ENCODE measurements at regions not wholly inside any gene's neighbourhood (a gene's known extent, or its start where the extent isn't known, plus 50 kb on each side); places are given as distances from the start of the nearest gene placed in this dataset.

- TF ChIP-seq, protein P1, sequence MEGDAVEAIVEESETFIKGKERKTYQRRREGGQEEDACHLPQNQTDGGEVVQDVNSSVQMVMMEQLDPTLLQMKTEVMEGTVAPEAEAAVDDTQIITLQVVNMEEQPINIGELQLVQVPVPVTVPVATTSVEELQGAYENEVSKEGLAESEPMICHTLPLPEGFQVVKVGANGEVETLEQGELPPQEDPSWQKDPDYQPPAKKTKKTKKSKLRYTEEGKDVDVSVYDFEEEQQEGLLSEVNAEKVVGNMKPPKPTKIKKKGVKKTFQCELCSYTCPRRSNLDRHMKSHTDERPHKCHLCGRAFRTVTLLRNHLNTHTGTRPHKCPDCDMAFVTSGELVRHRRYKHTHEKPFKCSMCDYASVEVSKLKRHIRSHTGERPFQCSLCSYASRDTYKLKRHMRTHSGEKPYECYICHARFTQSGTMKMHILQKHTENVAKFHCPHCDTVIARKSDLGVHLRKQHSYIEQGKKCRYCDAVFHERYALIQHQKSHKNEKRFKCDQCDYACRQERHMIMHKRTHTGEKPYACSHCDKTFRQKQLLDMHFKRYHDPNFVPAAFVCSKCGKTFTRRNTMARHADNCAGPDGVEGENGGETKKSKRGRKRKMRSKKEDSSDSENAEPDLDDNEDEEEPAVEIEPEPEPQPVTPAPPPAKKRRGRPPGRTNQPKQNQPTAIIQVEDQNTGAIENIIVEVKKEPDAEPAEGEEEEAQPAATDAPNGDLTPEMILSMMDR (IDR thresholded peaks at IDR 0.05; ENCODE audit: unreplicated experiment) = no peak
These were observed 1011.6 kb downstream of the KCNJ18 start for GRCh38 chr17:22703786-22704441.

GRCh38 chr17:22704674-22705073 is 1012.4 kb downstream of the KCNJ18 start:
- BruUV-seq (replicated peaks) = no TSS peak
- Mint-ChIP-seq H3K27ac (ENCODE audit: unreplicated experiment) (no peak overlapping the region), H3K4me1 (ENCODE audit: low read depth, unreplicated experiment) (no peaks in the 10 kb centered on the region), H3K9me3 (ENCODE audit: low read depth, unreplicated experiment) (peaks cover 10% of the 10 kb centered on the region), H3K4me3 (ENCODE audit: low read depth, unreplicated experiment) (no peak overlapping the region), H3K27me3 (ENCODE audit: unreplicated experiment) (no peaks in the 10 kb centered on the region), H3K36me3 (ENCODE audit: insufficient read depth, unreplicated experiment) (no peaks in the 10 kb centered on the region)
- CTCF ChIA-PET = no interaction called here
- intact Hi-C loops (cut with micrococcal nuclease; ENCODE audit: unreplicated experiment) = no loop called here
- TF ChIP-seq, protein P1 (IDR thresholded peaks at IDR 0.05; ENCODE audit: unreplicated experiment) = no peak
- DNase-seq = no peak

More at GRCh38 chr17:22703786-22704441, 1011.6 kb downstream of the KCNJ18 start:
- CTCF ChIA-PET = no interaction called here
- no peaks in the 10 kb centered on the region for H3K36me3 Mint-ChIP-seq (ENCODE audit: insufficient read depth, unreplicated experiment)
- H3K9me3 Mint-ChIP-seq (ENCODE audit: low read depth, unreplicated experiment) = peaks cover 9% of the 10 kb centered on the region
- intact Hi-C loops (cut with micrococcal nuclease; ENCODE audit: unreplicated experiment) = no loop called here
- no peak for DNase-seq
- no TSS peak for BruUV-seq (replicated peaks)
- no peaks in the 10 kb centered on the region for H3K27me3 Mint-ChIP-seq (ENCODE audit: unreplicated experiment)
- no peaks in the 10 kb centered on the region for H3K4me1 Mint-ChIP-seq (ENCODE audit: low read depth, unreplicated experiment)
- no peak overlapping the region for H3K4me3 Mint-ChIP-seq (ENCODE audit: low read depth, unreplicated experiment)
- H3K27ac Mint-ChIP-seq (ENCODE audit: unreplicated experiment) = no peak overlapping the region

DNA sequence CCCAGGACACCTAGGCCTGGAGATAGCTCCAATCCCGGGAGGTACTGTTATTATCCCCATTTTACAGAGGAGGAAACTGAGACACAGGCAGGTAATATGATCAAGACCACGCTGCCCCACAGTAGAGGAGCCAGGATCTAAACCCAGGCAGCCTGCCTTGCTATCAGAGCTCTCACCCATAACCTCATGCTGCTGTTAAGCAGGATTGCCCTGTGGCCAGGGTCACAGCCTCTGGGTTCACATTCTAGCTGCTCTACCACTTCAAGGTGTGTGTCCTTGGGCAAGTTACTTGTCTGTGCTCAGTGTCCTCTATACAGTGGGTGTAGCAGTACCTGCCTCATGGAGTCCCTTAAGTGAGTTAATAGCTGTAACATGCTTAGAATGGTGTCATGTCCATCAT is 1015.3 kb downstream of the KCNJ18 start:
- TF ChIP-seq, protein P1 (IDR thresholded peaks at IDR 0.05; ENCODE audit: unreplicated experiment) = no peak
- no peak overlapping the region for H3K27ac Mint-ChIP-seq (ENCODE audit: unreplicated experiment)
- intact Hi-C loops (cut with micrococcal nuclease; ENCODE audit: unreplicated experiment) = no loop called here
- H3K4me3 Mint-ChIP-seq (ENCODE audit: low read depth, unreplicated experiment) = no peak overlapping the region
- DNase-seq = no peak
- no peaks in the 10 kb centered on the region for H3K4me1 Mint-ChIP-seq (ENCODE audit: low read depth, unreplicated experiment)
- no peaks in the 10 kb centered on the region for H3K27me3 Mint-ChIP-seq (ENCODE audit: unreplicated experiment)
- H3K9me3 Mint-ChIP-seq (ENCODE audit: low read depth, unreplicated experiment) = peaks cover 21% of the 10 kb centered on the region
- CTCF ChIA-PET = no interaction called here
- BruUV-seq (replicated peaks) = no TSS peak
- H3K36me3 Mint-ChIP-seq (ENCODE audit: insufficient read depth, unreplicated experiment) = no peaks in the 10 kb centered on the region

DNA sequence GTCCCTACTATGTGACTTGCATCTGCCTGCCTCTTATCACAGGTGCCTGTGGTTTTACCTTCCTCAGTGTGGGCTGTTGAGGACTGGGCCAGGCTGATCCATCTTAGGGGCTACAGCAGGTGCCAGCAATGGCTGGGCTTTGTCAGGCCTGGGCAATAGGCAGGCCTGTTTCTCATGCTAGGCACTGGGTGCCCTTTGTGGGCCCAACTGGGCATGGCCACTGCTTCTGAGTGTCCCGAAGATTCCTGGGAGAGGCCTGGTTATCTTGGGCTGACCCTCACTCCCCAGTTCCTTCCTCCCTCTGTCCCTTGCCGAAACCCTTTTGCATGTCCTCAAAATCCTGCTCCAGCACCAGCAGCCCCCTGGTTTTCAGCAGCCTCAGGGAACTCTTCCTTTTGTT is 1024.9 kb downstream of the KCNJ18 start:
- CTCF ChIA-PET = no interaction called here
- intact Hi-C loops (cut with micrococcal nuclease; ENCODE audit: unreplicated experiment) = no loop called here
- H3K27ac Mint-ChIP-seq (ENCODE audit: unreplicated experiment) = no peak overlapping the region
- no peaks in the 10 kb centered on the region for H3K27me3 Mint-ChIP-seq (ENCODE audit: unreplicated experiment)
- H3K36me3 Mint-ChIP-seq (ENCODE audit: insufficient read depth, unreplicated experiment) = no peaks in the 10 kb centered on the region
- no peak overlapping the region for H3K4me3 Mint-ChIP-seq (ENCODE audit: low read depth, unreplicated experiment)
- H3K4me1 Mint-ChIP-seq (ENCODE audit: low read depth, unreplicated experiment) = no peaks in the 10 kb centered on the region
- H3K9me3 Mint-ChIP-seq (ENCODE audit: low read depth, unreplicated experiment) = peaks cover 25% of the 10 kb centered on the region
- no TSS peak for BruUV-seq (replicated peaks)
- TF ChIP-seq, protein P1 (IDR thresholded peaks at IDR 0.05; ENCODE audit: unreplicated experiment) = no peak
- DNase-seq = no peak
